HEK293 (cell line): ENCODE measurements at regions not wholly inside any gene's neighbourhood (a gene's known extent, or its start where the extent isn't known, plus 50 kb on each side); places are given as distances from the start of the nearest gene placed in this dataset.
A peak's percentile ranks its signal among the peaks of the same experiment; 100 is the strongest.
"Not testable (repeated sequence)": the region's sequence is repeated elsewhere in the genome, so short reads cannot be mapped to it uniquely, and the experiment has no call there.

Experiments used
- CTCF ChIA-PET: fragments of 350-600 bp; formaldehyde crosslinking; extraction: SDS; loops from one replicate; lab custom pipeline; 2021; ENCODE audit warnings: antibody characterized with exemption; lab: Yijun Ruan, JAX
- POLR2A ChIA-PET: fragments of 300-600 bp; formaldehyde crosslinking; extraction: SDS; loops from one replicate; lab custom pipeline; 2020; ENCODE audit warnings: antibody characterized with exemption, inconsistent platforms; lab: Yijun Ruan, JAX
- H3K27ac ChIP-seq: fragments of 200-500 bp; sonication (Bioruptor generic); 2 replicates; pipeline ENCODE4 v1.5.1; 2014; ENCODE audit warnings: low read depth, low read length, control low read depth, inconsistent platforms; ENCODE audit errors: extremely low read depth
- H3K36me3 ChIP-seq, 2 experiments: fragments of 200-500 bp in 1 of 2; sonication (Bioruptor generic) in 1 of 2; 1 replicate in 1 of 2; 2 replicates in 1 of 2; pipeline ENCODE4 v1.5.1; 2014 to 2017; ENCODE audit warnings: inconsistent platforms in 2 of 2, low read length in 2 of 2; ENCODE audit not compliant: control insufficient read depth in 2 of 2, insufficient read depth in 1 of 2
- H3K4me1 ChIP-seq: fragments of 200-500 bp; sonication (Bioruptor generic); 2 replicates; pipeline ENCODE4 v1.5.1; 2014; ENCODE audit warnings: mild to moderate bottlenecking, low read length, inconsistent platforms; ENCODE audit not compliant: control insufficient read depth, insufficient read depth
- H3K4me3 ChIP-seq: 2 replicates; pipeline ENCODE4 v1.5.1; 2011; ENCODE audit warnings: low read depth, mild to moderate bottlenecking, control low read depth, low read length, moderate library complexity
- H3K9me3 ChIP-seq: fragments of 200-500 bp; sonication (Bioruptor generic); 2 replicates; pipeline ENCODE4 v1.5.1; 2014; ENCODE audit warnings: low read depth, low read length, inconsistent platforms; ENCODE audit not compliant: control insufficient read depth, insufficient read depth
- ATF2 ChIP-seq: fragments of 450-650 bp; formaldehyde crosslinking; IDR thresholded peaks from 2 replicates; pipeline ENCODE4 v1.5.1; 2016; ENCODE audit warnings: missing biosample characterization, missing genetic modification characterization, low read depth
- KLF7 ChIP-seq: fragments of 450-650 bp; formaldehyde crosslinking; IDR thresholded peaks from 2 replicates; pipeline ENCODE4 v1.5.1; 2016; ENCODE audit warnings: missing biosample characterization, missing genetic modification characterization, borderline replicate concordance
- YY1 ChIP-seq: fragments of 450-650 bp; formaldehyde crosslinking; IDR thresholded peaks from 2 replicates; pipeline ENCODE4 v1.5.1; 2018; ENCODE audit warnings: missing biosample characterization, missing genetic modification characterization
- YY2 ChIP-seq: fragments of 450-650 bp; formaldehyde crosslinking; IDR thresholded peaks from 2 replicates; pipeline ENCODE4 v1.5.1; 2016; ENCODE audit warnings: missing biosample characterization, missing genetic modification characterization
- ZNF133 ChIP-seq: fragments of 450-650 bp; formaldehyde crosslinking; IDR thresholded peaks from 2 replicates; pipeline ENCODE4 v1.5.1; 2016; ENCODE audit warnings: missing biosample characterization, missing genetic modification characterization
- ZNF140 ChIP-seq: fragments of 450-650 bp; formaldehyde crosslinking; IDR thresholded peaks from 2 replicates; pipeline ENCODE4 v1.5.1; 2016; ENCODE audit warnings: missing biosample characterization, missing genetic modification characterization
- ZNF274 ChIP-seq, 2 experiments: fragments of 200-500 bp in 1 of 2; fragments of 450-650 bp in 1 of 2; sonication (Bioruptor generic) in 1 of 2; formaldehyde crosslinking in 1 of 2; IDR thresholded peaks; 2 replicates each; pipeline versions ENCODE4 v1.5.1 to v1.6.1; 2014 to 2016; ENCODE audit warnings: borderline replicate concordance in 1 of 2, inconsistent platforms in 1 of 2, low read length in 1 of 2, missing biosample characterization in 1 of 2, missing genetic modification characterization in 1 of 2
- ZNF335 ChIP-seq: fragments of 450-650 bp; formaldehyde crosslinking; conservative IDR thresholded peaks from 2 replicates; pipeline ENCODE4 v1.5.1; 2016; ENCODE audit warnings: missing biosample characterization, missing genetic modification characterization
- ZNF350 ChIP-seq: fragments of 450-650 bp; formaldehyde crosslinking; IDR thresholded peaks from 2 replicates; pipeline ENCODE4 v1.5.0; 2017; ENCODE audit warnings: missing biosample characterization, mild to moderate bottlenecking, missing genetic modification characterization
- ZNF362 ChIP-seq: fragments of 450-650 bp; formaldehyde crosslinking; IDR thresholded peaks from 2 replicates; pipeline ENCODE4 v1.5.1; 2016; ENCODE audit warnings: missing biosample characterization, missing genetic modification characterization
- ZNF426 ChIP-seq: fragments of 450-650 bp; formaldehyde crosslinking; IDR thresholded peaks from 2 replicates; pipeline ENCODE4 v1.5.1; 2017; ENCODE audit warnings: missing biosample characterization, missing genetic modification characterization, mild to moderate bottlenecking, inconsistent platforms, moderate library complexity
- ZNF518A ChIP-seq: fragments of 450-650 bp; formaldehyde crosslinking; conservative IDR thresholded peaks from 2 replicates; pipeline ENCODE4 v1.5.1; 2016; ENCODE audit warnings: low read depth, missing biosample characterization, missing genetic modification characterization
- ZNF548 ChIP-seq: fragments of 450-650 bp; formaldehyde crosslinking; IDR thresholded peaks from 2 replicates; pipeline ENCODE4 v1.5.1; 2016; ENCODE audit warnings: missing biosample characterization, missing genetic modification characterization
- ZNF549 ChIP-seq: fragments of 450-650 bp; IDR thresholded peaks from 2 replicates; pipeline ENCODE4 v1.5.1; 2018; ENCODE audit warnings: missing biosample characterization, missing genetic modification characterization, mild to moderate bottlenecking, inconsistent platforms, moderate library complexity
- ZNF624 ChIP-seq: fragments of 450-650 bp; formaldehyde crosslinking; IDR thresholded peaks from 2 replicates; pipeline ENCODE4 v1.5.1; 2017; ENCODE audit warnings: missing biosample characterization, missing genetic modification characterization
- ZNF776 ChIP-seq: fragments of 450-650 bp; formaldehyde crosslinking; IDR thresholded peaks from 2 replicates; pipeline ENCODE4 v1.5.0; 2017; ENCODE audit warnings: missing biosample characterization, missing genetic modification characterization, borderline replicate concordance
- ZSCAN16 ChIP-seq: fragments of 450-650 bp; formaldehyde crosslinking; IDR thresholded peaks from 2 replicates; pipeline ENCODE4 v1.5.1; 2016; ENCODE audit warnings: missing biosample characterization, missing genetic modification characterization

GRCh38 chr1:103447471-103447870 lies 78.0 kb upstream of the RNPC3 start:
- ChIA-PET POLR2A (no interaction called here), CTCF (no interaction called here)
- Histone ChIP-seq H3K4me1 (no peaks in the 10 kb centered on the region), H3K9me3 (no peaks in the 10 kb centered on the region), H3K27ac (no peak overlapping the region), H3K36me3 (no peaks in the 10 kb centered on the region), H3K4me3 (no peak overlapping the region)
- TF ChIP-seq ZNF362 (tag by site-specific recombination) (no peak), ZNF548 (tag by site-specific recombination) (no peak)

GRCh38 chr1:103441342-103441741 lies 84.2 kb upstream of the RNPC3 start:
- H3K27ac ChIP-seq: no peak overlapping the region
- CTCF ChIA-PET: interaction anchor here (0.6 kb wide), 1 partner anchor 24 kb away, joined by 3 read pairs; no protein-coding TSS in a partner anchor
- H3K4me1 ChIP-seq: no peaks in the 10 kb centered on the region
- no peaks in the 10 kb centered on the region for H3K9me3 ChIP-seq
- H3K36me3 ChIP-seq: no peaks in the 10 kb centered on the region
- H3K4me3 ChIP-seq: no peak overlapping the region
- POLR2A ChIA-PET: no interaction called here
- TF ChIP-seq ZNF426 (tag by site-specific recombination): no peak
- no peak for TF ChIP-seq ZNF776 (tag by site-specific recombination)
- no peak for TF ChIP-seq ZNF548 (tag by site-specific recombination)
- TF ChIP-seq YY1 (tag by site-specific recombination): no peak
- no peak for TF ChIP-seq YY2
- no peak for TF ChIP-seq ZNF335 (tag by site-specific recombination)
- no peak for TF ChIP-seq ZNF624 (tag by site-specific recombination)
- no peak for TF ChIP-seq ZNF549 (tag by site-specific recombination)
- no peak for TF ChIP-seq ZNF133
- TF ChIP-seq ZNF350: no peak
- TF ChIP-seq, all 188 proteins: peak for 0

GRCh38 chr1:103436568-103437100 lies 88.9 kb upstream of the RNPC3 start:
- H3K27ac ChIP-seq, H3K4me3 ChIP-seq, CTCF ChIA-PET, H3K36me3 ChIP-seq, POLR2A ChIA-PET, H3K9me3 ChIP-seq, H3K4me1 ChIP-seq: not testable (repeated sequence)

GRCh38 chr1:103435443-103435842 lies 90.1 kb upstream of the RNPC3 start:
- Histone ChIP-seq H3K4me1 (no peaks in the 10 kb centered on the region), H3K4me3 (no peak overlapping the region), H3K36me3 (no peaks in the 10 kb centered on the region), H3K9me3 (no peaks in the 10 kb centered on the region), H3K27ac (no peak overlapping the region)
- ChIA-PET POLR2A (no interaction called here), CTCF (no interaction called here)
- TF ChIP-seq ATF2 (tag by site-specific recombination) (peak; percentile 53; the same call in 1 of the 2 replicates), ZNF776 (tag by site-specific recombination) (no peak)
- TF ChIP-seq, all 188 proteins: peak for 1

- H3K4me3 ChIP-seq: no peak overlapping the region
- no peaks in the 10 kb centered on the region for H3K36me3 ChIP-seq
- CTCF ChIA-PET: interaction anchor here (1.1 to 1.4 kb wide), 2 partner anchors 37 to 78 kb away, joined by 3 read pairs; no protein-coding TSS in a partner anchor
- POLR2A ChIA-PET: no interaction called here
- no peaks in the 10 kb centered on the region for H3K9me3 ChIP-seq
- no peak overlapping the region for H3K27ac ChIP-seq
- H3K4me1 ChIP-seq: no peaks in the 10 kb centered on the region
- no peak for TF ChIP-seq ZNF140
- TF ChIP-seq ZNF274 (IDR thresholded peaks at IDR 0.05; ENCODE audit: low read length): no peak
- no peak for TF ChIP-seq ZNF274 (tag by site-specific recombination; IDR thresholded peaks at IDR 0.05; ENCODE audit: borderline replicate concordance)
- no peak for TF ChIP-seq ZSCAN16
- no peak for TF ChIP-seq ZNF518A (tag by site-specific recombination)
- no peak for TF ChIP-seq KLF7 (tag by site-specific recombination)
Measured at GRCh38 chr1:103424650-103425049, 100.8 kb upstream of the RNPC3 start.
